HEK293T (cell line): ENCODE measurements at regions not wholly inside any gene's neighbourhood (a gene's known extent, or its start where the extent isn't known, plus 50 kb on each side); places are given as distances from the start of the nearest gene placed in this dataset.

Source experiments
- ARNT ChIP-seq: fragments of 450-650 bp; IDR thresholded peaks from 2 replicates; pipeline ENCODE4 v1.6.1; 2017; ENCODE audit warnings: mild to moderate bottlenecking
- BHLHE40 ChIP-seq: fragments of 450-650 bp; IDR thresholded peaks from 2 replicates; pipeline ENCODE4 v1.6.1; 2016; ENCODE audit warnings: mild to moderate bottlenecking, moderate library complexity, borderline replicate concordance
- CTBP1 ChIP-seq: fragments of 450-650 bp; IDR thresholded peaks from 2 replicates; pipeline ENCODE4 v1.6.1; 2016; ENCODE audit warnings: borderline replicate concordance
- FOXA1 ChIP-seq: fragments of 450-650 bp; IDR thresholded peaks from 2 replicates; pipeline ENCODE4 v1.6.1; 2016; ENCODE audit warnings: mild to moderate bottlenecking
- FOXM1 ChIP-seq: fragments of 450-650 bp; IDR thresholded peaks from 2 replicates; pipeline ENCODE4 v1.6.1; 2017; ENCODE audit warnings: mild to moderate bottlenecking, borderline replicate concordance
- HDGF ChIP-seq: fragments of 450-650 bp; IDR thresholded peaks from 2 replicates; pipeline ENCODE4 v1.6.1; 2017; ENCODE audit warnings: antibody characterized with exemption, borderline replicate concordance
- L3MBTL2 ChIP-seq: fragments of 450-650 bp; conservative IDR thresholded peaks from 2 replicates; pipeline ENCODE4 v1.6.1; 2016; ENCODE audit warnings: mild to moderate bottlenecking
- PKNOX1 ChIP-seq: fragments of 450-650 bp; IDR thresholded peaks from 2 replicates; pipeline ENCODE4 v1.6.1; 2016
- SP1 ChIP-seq: fragments of 450-650 bp; IDR thresholded peaks from 2 replicates; pipeline ENCODE4 v1.6.1; 2017
- SUZ12 ChIP-seq: fragments of 450-650 bp; IDR thresholded peaks from 2 replicates; pipeline ENCODE4 v1.6.1; 2016; ENCODE audit warnings: mild to moderate bottlenecking
- TARDBP ChIP-seq: fragments of 450-650 bp; IDR thresholded peaks from 2 replicates; pipeline ENCODE4 v1.6.1; 2016
- ZNF384 ChIP-seq: fragments of 450-650 bp; IDR thresholded peaks from 2 replicates; pipeline ENCODE4 v1.6.1; 2016

- TF ChIP-seq SP1 (no peak), PKNOX1 (no peak), L3MBTL2 (no peak), ZNF384 (no peak), CTBP1 (no peak), FOXM1 (no peak), FOXA1 (no peak), HDGF (no peak), BHLHE40 (no peak), TARDBP (no peak), ARNT (no peak), SUZ12 (no peak)
Observed at GRCh38 chr2:129747500-129748125, 231.9 kb upstream of the RAB6C start.
